H9 (cell line): ENCODE measurements at regions not wholly inside any gene's neighbourhood (a gene's known extent, or its start where the extent isn't known, plus 50 kb on each side); places are given as distances from the start of the nearest gene placed in this dataset.

Source experiments
- DNase-seq: peaks from one replicate; pipeline ENCODE4 v3.0.0-alpha.2; 2017
- H2AFZ ChIP-seq: one replicate; pipeline ENCODE4 v1.6.1; 2013; ENCODE audit warnings: mild to moderate bottlenecking, low read length, control low read depth, moderate library complexity
- H2AK5ac ChIP-seq: 2 replicates; pipeline ENCODE4 v1.6.1; 2013; ENCODE audit warnings: low read length, control low read depth, mixed read lengths; ENCODE audit not compliant: insufficient read length
- H2BK120ac ChIP-seq: one replicate; pipeline ENCODE4 v1.6.1; 2013; ENCODE audit warnings: low read depth, mild to moderate bottlenecking, low read length, control low read depth, inconsistent platforms; ENCODE audit not compliant: poor library complexity, severe bottlenecking
- H2BK12ac ChIP-seq: 2 replicates; pipeline ENCODE4 v1.6.1; 2013; ENCODE audit warnings: low read length, control low read depth, mixed read lengths, low read depth; ENCODE audit not compliant: insufficient read length
- H2BK15ac ChIP-seq: 2 replicates; pipeline ENCODE4 v1.6.1; 2013; ENCODE audit warnings: low read depth, low read length, control low read depth
- H2BK20ac ChIP-seq: one replicate; pipeline ENCODE4 v1.6.1; 2013; ENCODE audit warnings: low read depth, mild to moderate bottlenecking, low read length, control low read depth, inconsistent platforms; ENCODE audit not compliant: poor library complexity, severe bottlenecking
- H2BK5ac ChIP-seq: 2 replicates; pipeline ENCODE4 v1.6.1; 2013; ENCODE audit warnings: low read length, control low read depth, mixed read lengths; ENCODE audit not compliant: insufficient read length
- H3K14ac ChIP-seq: 2 replicates; pipeline ENCODE4 v1.6.1; 2013; ENCODE audit warnings: low read length, control low read depth; ENCODE audit not compliant: insufficient read depth
- H3K18ac ChIP-seq: 2 replicates; pipeline ENCODE4 v1.6.1; 2013; ENCODE audit warnings: low read depth, mild to moderate bottlenecking, mixed read lengths, low read length, control low read depth; ENCODE audit not compliant: insufficient read length
- H3K23ac ChIP-seq: 2 replicates; pipeline ENCODE4 v1.6.1; 2013; ENCODE audit warnings: low read length, control low read depth, mixed read lengths, low read depth; ENCODE audit not compliant: insufficient read length
- H3K23me2 ChIP-seq: 2 replicates; pipeline ENCODE4 v1.6.1; 2013; ENCODE audit warnings: low read depth, mild to moderate bottlenecking, mixed read lengths, low read length, control low read depth; ENCODE audit not compliant: insufficient read length, poor library complexity, severe bottlenecking
- H3K27ac ChIP-seq: 2 replicates; pipeline ENCODE4 v1.5.1; 2013; ENCODE audit warnings: low read length, control low read depth, mixed read lengths, low read depth; ENCODE audit not compliant: insufficient read length
- H3K27me3 ChIP-seq: 2 replicates; pipeline ENCODE4 v1.6.1; 2013; ENCODE audit warnings: low read length, control low read depth, inconsistent platforms; ENCODE audit not compliant: insufficient read depth
- H3K4ac ChIP-seq: 2 replicates; pipeline ENCODE4 v1.6.1; 2013; ENCODE audit warnings: low read depth, mild to moderate bottlenecking, control low read depth, inconsistent platforms, low read length, moderate library complexity
- H3K4me1 ChIP-seq: 2 replicates; pipeline ENCODE4 v1.6.1; 2013; ENCODE audit warnings: low read length, control low read depth, inconsistent platforms; ENCODE audit not compliant: insufficient read depth
- H3K4me2 ChIP-seq: 2 replicates; pipeline ENCODE4 v1.6.1; 2013; ENCODE audit warnings: low read length, control low read depth, mixed read lengths; ENCODE audit not compliant: insufficient read length, insufficient read depth
- H3K56ac ChIP-seq: 2 replicates; pipeline ENCODE4 v1.6.1; 2013; ENCODE audit warnings: low read depth, mild to moderate bottlenecking, mixed read lengths, low read length, control low read depth; ENCODE audit not compliant: insufficient read length
- H3K79me1 ChIP-seq: 2 replicates; pipeline ENCODE4 v1.6.1; 2013; ENCODE audit warnings: low read depth, mild to moderate bottlenecking, moderate library complexity, low read length, control low read depth, inconsistent platforms; ENCODE audit not compliant: insufficient read depth, poor library complexity, severe bottlenecking
- H3K79me2 ChIP-seq: 2 replicates; pipeline ENCODE4 v1.6.1; 2013; ENCODE audit warnings: low read length, control low read depth, inconsistent platforms; ENCODE audit not compliant: insufficient read depth
- H3K9ac ChIP-seq: 2 replicates; pipeline ENCODE4 v1.6.1; 2013; ENCODE audit warnings: low read length, control low read depth, mixed read lengths; ENCODE audit not compliant: insufficient read length; ENCODE audit errors: extremely low read depth
- H3K9me3 ChIP-seq: one replicate; pipeline ENCODE4 v1.6.1; 2013; ENCODE audit warnings: low read depth, low read length, inconsistent platforms; ENCODE audit not compliant: control insufficient read depth
- H3T11ph ChIP-seq: one replicate; pipeline ENCODE4 v1.6.1; 2013; ENCODE audit warnings: mild to moderate bottlenecking, low read length, control low read depth, inconsistent platforms
- H4K20me1 ChIP-seq: one replicate; pipeline ENCODE4 v1.6.1; 2013; ENCODE audit not compliant: control insufficient read depth, insufficient read length, insufficient read depth
- H4K5ac ChIP-seq: 2 replicates; pipeline ENCODE4 v1.6.1; 2013; ENCODE audit warnings: low read depth, mild to moderate bottlenecking, mixed read lengths, low read length, control low read depth; ENCODE audit not compliant: insufficient read length
- H4K8ac ChIP-seq: replicated peaks from 2 replicates; pipeline ENCODE4 v1.6.1; 2013; ENCODE audit warnings: low read length, control low read depth, mixed read lengths, low read depth; ENCODE audit not compliant: insufficient read length
- H4K91ac ChIP-seq: 2 replicates; pipeline ENCODE4 v1.6.1; 2013; ENCODE audit warnings: low read depth, mild to moderate bottlenecking, moderate library complexity, mixed read lengths, low read length, control low read depth; ENCODE audit not compliant: insufficient read length
- H3K27ac Mint-ChIP-seq, 3 experiments: 2 replicates in 2 of 3; 3 replicates in 1 of 3; pipeline ENCODE4 v1.8.0; 2020 to 2021; ENCODE audit warnings: mixed read lengths in 3 of 3, mild to moderate bottlenecking in 1 of 3, moderate library complexity in 1 of 3
- H3K27me3 Mint-ChIP-seq: 2 replicates; pipeline ENCODE4 v1.8.0; 2021; ENCODE audit warnings: low read depth, mild to moderate bottlenecking, moderate library complexity, mixed read lengths
- H3K36me3 Mint-ChIP-seq, 3 experiments: 2 replicates in 2 of 3; 3 replicates in 1 of 3; pipeline ENCODE4 v1.8.0; 2020 to 2021; ENCODE audit warnings: low read depth in 3 of 3, mixed read lengths in 3 of 3; ENCODE audit not compliant: insufficient read depth in 1 of 3
- H3K4me1 Mint-ChIP-seq, 2 experiments: 2 replicates each; pipeline ENCODE4 v1.8.0; 2020; ENCODE audit warnings: mixed read lengths in 2 of 2
- H3K4me3 Mint-ChIP-seq, 2 experiments: 2 replicates in 1 of 2; 3 replicates in 1 of 2; pipeline ENCODE4 v1.8.0; 2020 to 2021; ENCODE audit warnings: mild to moderate bottlenecking in 2 of 2, mixed read lengths in 2 of 2, moderate library complexity in 1 of 2
- H3K9me3 Mint-ChIP-seq, 2 experiments: 2 replicates in 1 of 2; 3 replicates in 1 of 2; pipeline ENCODE4 v1.8.0; 2020; ENCODE audit warnings: mild to moderate bottlenecking in 2 of 2, mixed read lengths in 2 of 2, moderate library complexity in 1 of 2
- WGBS: extraction: QIAGEN DNeasy Blood & Tissue Kit; methylation state at CpG from one replicate; pipeline ENCODE4 v1.1.7; 2013; ENCODE audit warnings: missing lambda C conversion rate, low lambda C conversion rate, mixed read lengths; ENCODE audit not compliant: insufficient read length; ENCODE audit errors: extremely low coverage; 5-methylcytosine and 5-hydroxymethylcytosine counted together
- TF ChIP-seq, protein P1 (sequence below): fragments of 200-600 bp; sonication (generic); conservative IDR thresholded peaks from 3 replicates; pipeline ENCODE4 v1.8.0; 2021; ENCODE audit warnings: antibody characterized with exemption, mild to moderate bottlenecking

DNA sequence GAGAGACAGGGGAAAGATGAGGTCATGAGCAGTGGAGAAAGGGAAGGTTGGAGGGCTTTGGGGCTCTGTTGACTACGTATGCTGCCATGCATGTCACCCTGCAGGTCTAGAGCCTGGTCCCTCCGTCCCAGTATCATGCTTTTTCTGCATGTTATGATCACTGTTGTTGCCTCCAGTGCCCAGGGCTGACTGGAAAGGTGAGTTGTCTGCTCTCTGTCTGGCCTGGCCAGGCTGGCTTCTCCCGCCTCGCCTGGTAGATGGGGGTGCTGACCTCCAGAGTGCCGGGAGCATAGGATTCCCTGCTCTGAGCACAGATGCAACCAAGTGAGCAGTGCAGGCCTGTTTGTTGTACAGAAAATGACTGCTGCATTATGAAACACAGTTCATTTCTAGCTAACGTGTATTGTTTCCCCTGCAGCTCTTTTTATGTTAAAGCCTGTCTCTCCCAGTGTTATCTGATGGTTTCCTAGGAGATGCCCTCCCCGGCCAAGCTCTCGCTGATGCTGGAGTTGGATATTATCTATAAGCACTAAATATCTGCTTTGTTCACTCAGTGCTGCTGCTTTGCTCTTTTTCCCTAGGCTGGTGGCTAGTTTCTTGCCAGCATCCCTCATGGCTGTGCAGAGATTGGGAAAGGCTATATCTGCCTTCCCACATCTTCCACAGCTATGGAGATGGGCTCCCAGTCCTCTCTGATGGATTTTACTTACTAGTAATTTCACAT, 158.2 kb downstream of the TDRD15 start:
- Mint-ChIP-seq H3K36me3 (no peaks in the 10 kb centered on the region), H3K27me3 (peaks cover 3% of the 10 kb centered on the region; the same call in 1 of the 2 replicates), H3K27ac (no peak overlapping the region), H3K4me3 (no peak overlapping the region), H3K4me1 (peaks cover 6 to 9% of the 10 kb centered on the region in 2 experiments), H3K9me3 (no peaks in the 10 kb centered on the region)
- Histone ChIP-seq H2BK20ac (no peak overlapping the region), H3K18ac (no peak overlapping the region), H4K8ac (no peak overlapping the region), H3K23me2 (no peaks in the 10 kb centered on the region), H4K5ac (no peak overlapping the region), H3K79me2 (no peaks in the 10 kb centered on the region), H2BK12ac (no peak overlapping the region), H3K4me1 (no peaks in the 10 kb centered on the region), H3K56ac (no peak overlapping the region), H3K4ac (no peak overlapping the region), H3K27me3 (no peaks in the 10 kb centered on the region), H2AK5ac (no peak overlapping the region), H3K9me3 (no peaks in the 10 kb centered on the region), H3K4me2 (no peak overlapping the region), H3K9ac (no peak overlapping the region), H3K27ac (no peak overlapping the region), H2BK15ac (no peak overlapping the region), H3K79me1 (no peaks in the 10 kb centered on the region), H2BK120ac (no peak overlapping the region), H3K23ac (no peak overlapping the region), H3T11ph (no peak overlapping the region), H2BK5ac (no peak overlapping the region), H2AFZ (no peak overlapping the region), H3K14ac (no peak overlapping the region), H4K91ac (no peak overlapping the region), H4K20me1 (no peaks in the 10 kb centered on the region)
- no CpG with 5 or more reads among the region's 8 CpGs for WGBS
- DNase-seq: no peak
- TF ChIP-seq, protein P1, sequence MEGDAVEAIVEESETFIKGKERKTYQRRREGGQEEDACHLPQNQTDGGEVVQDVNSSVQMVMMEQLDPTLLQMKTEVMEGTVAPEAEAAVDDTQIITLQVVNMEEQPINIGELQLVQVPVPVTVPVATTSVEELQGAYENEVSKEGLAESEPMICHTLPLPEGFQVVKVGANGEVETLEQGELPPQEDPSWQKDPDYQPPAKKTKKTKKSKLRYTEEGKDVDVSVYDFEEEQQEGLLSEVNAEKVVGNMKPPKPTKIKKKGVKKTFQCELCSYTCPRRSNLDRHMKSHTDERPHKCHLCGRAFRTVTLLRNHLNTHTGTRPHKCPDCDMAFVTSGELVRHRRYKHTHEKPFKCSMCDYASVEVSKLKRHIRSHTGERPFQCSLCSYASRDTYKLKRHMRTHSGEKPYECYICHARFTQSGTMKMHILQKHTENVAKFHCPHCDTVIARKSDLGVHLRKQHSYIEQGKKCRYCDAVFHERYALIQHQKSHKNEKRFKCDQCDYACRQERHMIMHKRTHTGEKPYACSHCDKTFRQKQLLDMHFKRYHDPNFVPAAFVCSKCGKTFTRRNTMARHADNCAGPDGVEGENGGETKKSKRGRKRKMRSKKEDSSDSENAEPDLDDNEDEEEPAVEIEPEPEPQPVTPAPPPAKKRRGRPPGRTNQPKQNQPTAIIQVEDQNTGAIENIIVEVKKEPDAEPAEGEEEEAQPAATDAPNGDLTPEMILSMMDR: no peak
